ENCODE measurements at regions not wholly inside any gene's neighbourhood (a gene's known extent, or its start where the extent isn't known, plus 50 kb on each side); places are given as distances from the start of the nearest gene placed in this dataset.
"Not testable (repeated sequence)": the region's sequence is repeated elsewhere in the genome, so short reads cannot be mapped to it uniquely, and the experiment has no call there.

- TF ChIP-seq SUZ12 (IDR thresholded peaks at IDR 0.05; ENCODE audit: extremely low read depth, insufficient read depth, insufficient read length): no peak
- no peak for TF ChIP-seq ZNF274 (IDR thresholded peaks at IDR 0.05; ENCODE audit: low read depth, low read length)
- no peak for TF ChIP-seq YY1 (IDR thresholded peaks at IDR 0.05; ENCODE audit: insufficient read depth, insufficient read length)
- Histone ChIP-seq H3K4me3 (ENCODE audit: insufficient read length, low read depth) (no peak overlapping the region), H3K27me3 (ENCODE audit: insufficient read depth, insufficient read length) (no peaks in the 10 kb centered on the region), H3K9me3 (ENCODE audit: insufficient read depth, low read length) (no peaks in the 10 kb centered on the region), H3K4me1 (ENCODE audit: insufficient read depth, insufficient read length) (no peaks in the 10 kb centered on the region), H3K9ac (ENCODE audit: insufficient read length, low read depth) (no peak overlapping the region), H3K36me3 (ENCODE audit: insufficient read depth, insufficient read length, low read length) (no peaks in the 10 kb centered on the region)
- DNase-seq (ENCODE audit: low read depth, low spot score): no peak
Measured at GRCh38 chr5:118076490-118076889, 911.9 kb downstream of the DTWD2 start.

DNA sequence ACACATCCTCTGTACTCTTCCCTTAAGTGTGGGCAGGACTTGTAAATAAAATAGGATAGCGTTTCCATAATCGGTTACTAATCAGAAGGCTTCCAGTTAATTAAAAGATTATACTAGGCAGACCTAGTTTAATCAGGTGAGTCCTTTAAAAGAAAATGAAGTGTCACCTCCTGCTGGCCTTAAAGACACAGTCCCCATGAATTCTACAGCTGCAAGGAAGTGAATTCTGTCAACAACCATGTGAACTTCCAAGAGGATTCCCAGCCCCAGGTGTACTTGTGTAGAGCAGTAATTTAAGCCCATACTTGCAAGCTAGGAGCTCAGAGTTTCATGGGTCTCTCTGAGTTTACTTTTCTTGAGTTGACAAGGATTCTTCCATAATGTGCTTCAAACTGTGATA, 918.3 kb downstream of the DTWD2 start:
- no peaks in the 10 kb centered on the region for H3K27me3 ChIP-seq (ENCODE audit: insufficient read depth, insufficient read length)
- H3K9me3 ChIP-seq (ENCODE audit: insufficient read depth, low read length): no peaks in the 10 kb centered on the region
- DNase-seq (ENCODE audit: low read depth, low spot score): no peak
- H3K4me1 ChIP-seq (ENCODE audit: insufficient read depth, insufficient read length): no peaks in the 10 kb centered on the region
- H3K36me3 ChIP-seq (ENCODE audit: insufficient read depth, insufficient read length, low read length): no peaks in the 10 kb centered on the region
- H3K4me3 ChIP-seq (ENCODE audit: insufficient read length, low read depth): no peak overlapping the region
- H3K9ac ChIP-seq (ENCODE audit: insufficient read length, low read depth): no peak overlapping the region
- TF ChIP-seq YY1 (IDR thresholded peaks at IDR 0.05; ENCODE audit: insufficient read depth, insufficient read length) (no peak), SUZ12 (IDR thresholded peaks at IDR 0.05; ENCODE audit: extremely low read depth, insufficient read depth, insufficient read length) (no peak), ZNF274 (IDR thresholded peaks at IDR 0.05; ENCODE audit: low read depth, low read length) (no peak)

- DNase-seq (ENCODE audit: low read depth, low spot score): no peak
- TF ChIP-seq YY1 (IDR thresholded peaks at IDR 0.05; ENCODE audit: insufficient read depth, insufficient read length): no peak
- no peak for TF ChIP-seq SUZ12 (IDR thresholded peaks at IDR 0.05; ENCODE audit: extremely low read depth, insufficient read depth, insufficient read length)
- TF ChIP-seq ZNF274 (IDR thresholded peaks at IDR 0.05; ENCODE audit: low read depth, low read length): no peak
- Histone ChIP-seq H3K27me3 (ENCODE audit: insufficient read depth, insufficient read length) (no peaks in the 10 kb centered on the region), H3K9me3 (ENCODE audit: insufficient read depth, low read length) (no peaks in the 10 kb centered on the region), H3K36me3 (ENCODE audit: insufficient read depth, insufficient read length, low read length) (no peaks in the 10 kb centered on the region), H3K4me1 (ENCODE audit: insufficient read depth, insufficient read length) (no peaks in the 10 kb centered on the region), H3K9ac (ENCODE audit: insufficient read length, low read depth) (no peak overlapping the region), H3K4me3 (ENCODE audit: insufficient read length, low read depth) (no peak overlapping the region)
Measured at GRCh38 chr5:118069452-118069851, 918.9 kb downstream of the DTWD2 start.

DNA sequence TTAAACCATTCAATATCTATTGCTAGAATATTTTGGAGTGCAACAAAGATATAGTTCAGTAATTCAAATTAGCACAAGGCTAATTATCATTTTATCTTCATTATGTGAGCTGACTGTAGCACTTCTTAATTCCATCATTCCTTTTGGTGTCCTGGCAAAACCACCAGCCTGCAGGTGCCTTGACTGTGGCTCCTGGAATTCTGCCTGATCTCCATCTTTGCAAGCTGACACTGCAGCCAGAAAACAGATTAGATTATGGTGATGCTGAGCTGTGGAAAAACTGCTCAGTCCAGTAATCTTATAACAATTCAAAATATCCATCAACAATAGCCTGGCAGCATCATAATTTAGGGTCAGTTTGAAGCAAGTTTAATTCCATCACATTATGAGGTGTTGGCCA, 919.5 kb downstream of the DTWD2 start:
- Histone ChIP-seq H3K4me3 (ENCODE audit: insufficient read length, low read depth) (no peak overlapping the region), H3K9ac (ENCODE audit: insufficient read length, low read depth) (no peak overlapping the region), H3K9me3 (ENCODE audit: insufficient read depth, low read length) (no peaks in the 10 kb centered on the region), H3K4me1 (ENCODE audit: insufficient read depth, insufficient read length) (no peaks in the 10 kb centered on the region), H3K27me3 (ENCODE audit: insufficient read depth, insufficient read length) (no peaks in the 10 kb centered on the region), H3K36me3 (ENCODE audit: insufficient read depth, insufficient read length, low read length) (no peaks in the 10 kb centered on the region)
- DNase-seq (ENCODE audit: low read depth, low spot score): no peak
- TF ChIP-seq YY1 (IDR thresholded peaks at IDR 0.05; ENCODE audit: insufficient read depth, insufficient read length): no peak
- TF ChIP-seq ZNF274 (IDR thresholded peaks at IDR 0.05; ENCODE audit: low read depth, low read length): no peak
- no peak for TF ChIP-seq SUZ12 (IDR thresholded peaks at IDR 0.05; ENCODE audit: extremely low read depth, insufficient read depth, insufficient read length)

GRCh38 chr5:118063836-118064235, 924.5 kb downstream of the DTWD2 start:
- H3K36me3 ChIP-seq (ENCODE audit: insufficient read depth, insufficient read length, low read length); H3K9me3 ChIP-seq (ENCODE audit: insufficient read depth, low read length); H3K4me1 ChIP-seq (ENCODE audit: insufficient read depth, insufficient read length); H3K4me3 ChIP-seq (ENCODE audit: insufficient read length, low read depth); H3K27me3 ChIP-seq (ENCODE audit: insufficient read depth, insufficient read length); DNase-seq (ENCODE audit: low read depth, low spot score); H3K9ac ChIP-seq (ENCODE audit: insufficient read length, low read depth): not testable (repeated sequence)

DNA sequence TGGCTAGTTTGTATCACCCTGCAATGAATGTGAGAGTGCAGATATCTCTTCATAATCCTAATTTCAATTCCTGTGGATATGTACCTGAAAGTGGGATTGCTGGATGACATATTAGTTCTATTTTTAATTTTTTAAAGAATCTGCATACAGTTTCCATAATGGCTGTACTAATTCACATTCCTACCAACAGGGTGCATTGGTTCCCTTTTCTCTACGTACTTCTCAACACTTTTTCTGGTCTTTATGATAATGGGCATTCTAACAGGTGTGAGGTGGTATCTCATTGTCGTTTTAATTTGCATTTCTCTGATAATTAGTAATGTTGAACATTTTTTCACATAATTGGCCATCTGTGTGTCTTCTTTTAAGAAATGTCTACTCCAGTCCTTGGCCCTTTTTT, 927.5 kb downstream of the DTWD2 start:
- TF ChIP-seq ZNF274 (IDR thresholded peaks at IDR 0.05; ENCODE audit: low read depth, low read length) (no peak), YY1 (IDR thresholded peaks at IDR 0.05; ENCODE audit: insufficient read depth, insufficient read length) (no peak), SUZ12 (IDR thresholded peaks at IDR 0.05; ENCODE audit: extremely low read depth, insufficient read depth, insufficient read length) (no peak)
- Histone ChIP-seq H3K4me3 (ENCODE audit: insufficient read length, low read depth) (no peak overlapping the region), H3K27me3 (ENCODE audit: insufficient read depth, insufficient read length) (no peaks in the 10 kb centered on the region), H3K4me1 (ENCODE audit: insufficient read depth, insufficient read length) (no peaks in the 10 kb centered on the region), H3K9ac (ENCODE audit: insufficient read length, low read depth) (no peak overlapping the region), H3K9me3 (ENCODE audit: insufficient read depth, low read length) (no peaks in the 10 kb centered on the region), H3K36me3 (ENCODE audit: insufficient read depth, insufficient read length, low read length) (no peaks in the 10 kb centered on the region)
- no peak for DNase-seq (ENCODE audit: low read depth, low spot score)

DNA sequence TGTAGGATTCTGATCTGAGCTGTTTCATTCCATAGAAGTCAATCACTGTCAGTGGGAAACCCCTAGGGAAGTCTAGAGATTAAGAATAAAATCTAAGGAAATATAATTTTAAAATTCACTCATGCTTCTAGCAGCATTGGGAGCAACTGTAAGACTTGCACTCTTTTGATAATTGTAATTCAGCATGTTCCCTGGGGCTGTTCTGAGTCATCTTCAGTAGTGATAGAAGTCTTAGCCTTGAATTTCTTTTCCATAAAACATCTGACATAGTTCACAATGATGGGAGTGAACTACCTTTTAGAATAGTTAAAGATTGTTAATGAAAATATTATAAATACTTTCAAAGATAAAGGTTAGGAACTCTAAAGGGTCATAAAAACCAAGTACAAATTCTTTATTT, 935.8 kb downstream of the DTWD2 start:
- H3K9ac ChIP-seq (ENCODE audit: insufficient read length, low read depth): no peak overlapping the region
- no peaks in the 10 kb centered on the region for H3K4me1 ChIP-seq (ENCODE audit: insufficient read depth, insufficient read length)
- DNase-seq (ENCODE audit: low read depth, low spot score): no peak
- no peak overlapping the region for H3K4me3 ChIP-seq (ENCODE audit: insufficient read length, low read depth)
- TF ChIP-seq YY1 (IDR thresholded peaks at IDR 0.05; ENCODE audit: insufficient read depth, insufficient read length): no peak
- no peak for TF ChIP-seq ZNF274 (IDR thresholded peaks at IDR 0.05; ENCODE audit: low read depth, low read length)
- no peak for TF ChIP-seq SUZ12 (IDR thresholded peaks at IDR 0.05; ENCODE audit: extremely low read depth, insufficient read depth, insufficient read length)
- no peaks in the 10 kb centered on the region for H3K9me3 ChIP-seq (ENCODE audit: insufficient read depth, low read length)
- H3K27me3 ChIP-seq (ENCODE audit: insufficient read depth, insufficient read length): no peaks in the 10 kb centered on the region
- H3K36me3 ChIP-seq (ENCODE audit: insufficient read depth, insufficient read length, low read length): no peaks in the 10 kb centered on the region

- H3K4me1 ChIP-seq (ENCODE audit: insufficient read depth, insufficient read length): no peaks in the 10 kb centered on the region
- DNase-seq (ENCODE audit: low read depth, low spot score): no peak
- H3K9me3 ChIP-seq (ENCODE audit: insufficient read depth, low read length): no peaks in the 10 kb centered on the region
- H3K9ac ChIP-seq (ENCODE audit: insufficient read length, low read depth): no peak overlapping the region
- TF ChIP-seq YY1 (IDR thresholded peaks at IDR 0.05; ENCODE audit: insufficient read depth, insufficient read length) (no peak), SUZ12 (IDR thresholded peaks at IDR 0.05; ENCODE audit: extremely low read depth, insufficient read depth, insufficient read length) (no peak), ZNF274 (IDR thresholded peaks at IDR 0.05; ENCODE audit: low read depth, low read length) (no peak)
- no peaks in the 10 kb centered on the region for H3K36me3 ChIP-seq (ENCODE audit: insufficient read depth, insufficient read length, low read length)
- H3K4me3 ChIP-seq (ENCODE audit: insufficient read length, low read depth): no peak overlapping the region
- H3K27me3 ChIP-seq (ENCODE audit: insufficient read depth, insufficient read length): no peaks in the 10 kb centered on the region
Measured at GRCh38 chr5:118044169-118044568, 944.2 kb downstream of the DTWD2 start.

Data from NT2/D1 (cell line).